Activated CD4-positive, alpha-beta memory T cell treated with anti-CD3 and anti-CD28 coated beads, Interleukin-2, amount 10 ng/mL, durations not matched to agents 7 days and 5 days (primary cell): ENCODE measurements at regions not wholly inside any gene's neighbourhood (a gene's known extent, or its start where the extent isn't known, plus 50 kb on each side); places are given as distances from the start of the nearest gene placed in this dataset.
A peak's percentile ranks its signal among the peaks of the same experiment; 100 is the strongest.

Source experiments
- CTCF ChIA-PET: fragments of 350-600 bp; sonication (Branson Sonifier 250); formaldehyde crosslinking; loops from one replicate; lab custom pipeline; 2021; ENCODE audit warnings: antibody characterized with exemption, inconsistent platforms; lab: Charles Lee
- POLR2A ChIA-PET: fragments of 350-600 bp; sonication (Branson Sonifier 250); formaldehyde crosslinking; loops from one replicate; lab custom pipeline; 2021; ENCODE audit warnings: antibody characterized with exemption; lab: Charles Lee
- DNase-seq: peaks from one replicate; pipeline ENCODE4 v3.0.0-alpha.2; 2020
- H3K27ac Mint-ChIP-seq: one replicate; pipeline ENCODE4 v1.8.0; 2021; ENCODE audit warnings: mild to moderate bottlenecking, mixed read lengths
- H3K27me3 Mint-ChIP-seq: one replicate; pipeline ENCODE4 v1.8.0; 2021; ENCODE audit warnings: mixed read lengths
- H3K36me3 Mint-ChIP-seq: one replicate; pipeline ENCODE4 v1.8.0; 2021; ENCODE audit warnings: low read depth, mixed read lengths
- H3K4me1 Mint-ChIP-seq: one replicate; pipeline ENCODE4 v1.8.0; 2021; ENCODE audit warnings: mixed read lengths
- H3K4me3 Mint-ChIP-seq: one replicate; pipeline ENCODE4 v1.8.0; 2021; ENCODE audit warnings: mild to moderate bottlenecking, mixed read lengths
- H3K9me3 Mint-ChIP-seq: one replicate; pipeline ENCODE4 v1.8.0; 2021; ENCODE audit warnings: mixed read lengths

GRCh38 chr9:90095682-90096081, 490.9 kb downstream of the GADD45G start:
- Mint-ChIP-seq H3K27ac (no peak overlapping the region), H3K36me3 (no peaks in the 10 kb centered on the region), H3K4me1 (peaks cover 17% of the 10 kb centered on the region), H3K27me3 (peaks cover 20% of the 10 kb centered on the region), H3K9me3 (no peaks in the 10 kb centered on the region), H3K4me3 (no peak overlapping the region)
- ChIA-PET POLR2A (interaction anchor here (1.5 kb wide), 1 partner anchor 493 kb away, joined by 4 read pairs; no protein-coding TSS in a partner anchor), CTCF (interaction anchor here (0.8 to 5.0 kb wide), 7 partner anchors 10 to 503 kb away, joined by 3 to 28 read pairs (median 6); no protein-coding TSS in a partner anchor)
- DNase-seq = no peak

- Mint-ChIP-seq H3K27me3 (peaks cover 21% of the 10 kb centered on the region), H3K4me1 (peaks cover 16% of the 10 kb centered on the region), H3K36me3 (no peaks in the 10 kb centered on the region), H3K27ac (no peak overlapping the region), H3K4me3 (no peak overlapping the region), H3K9me3 (no peaks in the 10 kb centered on the region)
- CTCF ChIA-PET = interaction anchor here (1.0 to 5.0 kb wide), 4 partner anchors 177 to 499 kb away, joined by 3 to 28 read pairs (median 8); no protein-coding TSS in a partner anchor
- DNase-seq = no peak
- POLR2A ChIA-PET = interaction anchor here (0.7 kb wide), 1 partner anchor 499 kb away, joined by 3 read pairs; no protein-coding TSS in a partner anchor
These were observed 492.4 kb downstream of the GADD45G start for GRCh38 chr9:90097237-90097636.

DNA sequence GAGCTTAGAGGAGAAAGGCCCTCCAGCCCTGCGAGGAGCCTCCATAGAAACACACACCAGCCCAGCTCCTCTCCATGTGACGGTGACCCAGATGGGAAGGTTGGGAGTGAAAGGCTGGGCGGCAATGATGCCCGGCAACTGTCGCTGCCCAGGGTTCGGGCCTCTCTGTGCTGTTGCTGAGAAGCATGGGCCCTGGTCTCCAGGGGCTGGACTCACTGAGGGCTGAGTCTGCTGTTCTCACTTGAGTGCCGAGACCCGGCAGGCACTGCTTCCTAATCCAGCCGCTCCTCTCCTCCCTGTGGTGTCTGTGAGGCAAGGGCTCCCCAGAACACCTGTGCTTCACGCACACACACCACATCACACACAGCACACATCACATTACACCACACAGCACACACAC, 493.6 kb downstream of the GADD45G start:
- no peaks in the 10 kb centered on the region for H3K9me3 Mint-ChIP-seq
- no peaks in the 10 kb centered on the region for H3K36me3 Mint-ChIP-seq
- POLR2A ChIA-PET = interaction anchor here (0.6 kb wide), 1 partner anchor 600 kb away, joined by 3 read pairs; no protein-coding TSS in a partner anchor
- peaks cover 12% of the 10 kb centered on the region for H3K4me1 Mint-ChIP-seq
- no peak for DNase-seq
- CTCF ChIA-PET = interaction anchor here (1.0 to 5.0 kb wide), 4 partner anchors 178 to 500 kb away, joined by 3 to 28 read pairs (median 8); no protein-coding TSS in a partner anchor
- H3K27ac Mint-ChIP-seq = no peak overlapping the region
- H3K27me3 Mint-ChIP-seq = peaks cover 20% of the 10 kb centered on the region
- no peak overlapping the region for H3K4me3 Mint-ChIP-seq

GRCh38 chr9:90099262-90099963, 494.6 kb downstream of the GADD45G start:
- H3K36me3 Mint-ChIP-seq = no peaks in the 10 kb centered on the region
- POLR2A ChIA-PET = interaction anchor here (1.0 kb wide), 1 partner anchor 496 kb away, joined by 4 read pairs; no protein-coding TSS in a partner anchor
- no peak overlapping the region for H3K27ac Mint-ChIP-seq
- CTCF ChIA-PET = interaction anchor here (0.7 to 5.1 kb wide), 10 partner anchors 13 to 550 kb away, joined by 3 to 235 read pairs (median 4); partner anchors contain the start of gene GADD45G
- H3K9me3 Mint-ChIP-seq = no peaks in the 10 kb centered on the region
- no peak overlapping the region for H3K4me3 Mint-ChIP-seq
- peaks cover 12% of the 10 kb centered on the region for H3K27me3 Mint-ChIP-seq
- H3K4me1 Mint-ChIP-seq = peaks cover 14% of the 10 kb centered on the region
- no peak for DNase-seq

- H3K4me1 Mint-ChIP-seq = peaks cover 14% of the 10 kb centered on the region
- no peak overlapping the region for H3K4me3 Mint-ChIP-seq
- ChIA-PET CTCF (interaction anchor here (0.7 to 5.1 kb wide), 10 partner anchors 12 to 551 kb away, joined by 3 to 235 read pairs (median 4); partner anchors contain the start of gene GADD45G), POLR2A (interaction anchor here (1.0 kb wide), 1 partner anchor 496 kb away, joined by 4 read pairs; no protein-coding TSS in a partner anchor)
- H3K9me3 Mint-ChIP-seq = no peaks in the 10 kb centered on the region
- no peaks in the 10 kb centered on the region for H3K36me3 Mint-ChIP-seq
- peaks cover 12% of the 10 kb centered on the region for H3K27me3 Mint-ChIP-seq
- DNase-seq = no peak
- no peak overlapping the region for H3K27ac Mint-ChIP-seq
These were observed 495.2 kb downstream of the GADD45G start for GRCh38 chr9:90100014-90100413.

DNA sequence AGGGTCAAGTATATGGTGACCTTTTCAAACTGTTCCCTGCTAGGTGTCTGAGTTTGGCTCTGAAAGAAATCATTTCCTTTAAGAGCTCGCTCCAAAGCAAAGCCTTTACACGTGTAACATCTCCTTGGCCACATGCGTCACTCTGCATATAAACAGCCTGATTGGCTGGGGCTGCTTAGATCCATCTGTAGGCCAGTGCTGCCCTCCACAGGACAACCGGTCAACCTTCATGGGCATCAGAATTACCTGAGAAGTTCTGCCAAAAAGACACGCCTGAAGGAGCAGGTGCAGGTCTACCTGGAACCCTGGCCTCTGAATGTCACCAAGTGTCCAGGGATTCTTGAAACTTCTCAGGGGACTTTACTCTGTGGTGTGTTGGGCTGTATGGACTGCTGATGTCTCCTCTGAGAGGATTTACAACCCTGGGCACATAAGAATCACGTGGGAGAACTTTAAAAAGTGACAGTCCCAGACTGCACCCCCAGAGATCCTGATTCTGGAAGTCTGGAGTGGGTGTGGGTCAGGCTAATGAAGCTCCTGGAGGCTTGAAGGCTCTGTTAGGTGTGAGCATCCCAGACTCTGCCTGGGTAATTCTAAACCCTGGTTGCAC, 497.6 kb downstream of the GADD45G start:
- H3K27me3 Mint-ChIP-seq = peaks cover 2% of the 10 kb centered on the region
- ChIA-PET POLR2A (interaction anchor here (1.6 kb wide), 1 partner anchor 499 kb away, joined by 7 read pairs; no protein-coding TSS in a partner anchor), CTCF (interaction anchor here (0.6 to 5.1 kb wide), 15 partner anchors 9 to 775 kb away, joined by 3 to 235 read pairs (median 4); partner anchors contain the start of gene GADD45G)
- DNase-seq = peak; percentile 84
- H3K4me3 Mint-ChIP-seq = no peak overlapping the region
- H3K36me3 Mint-ChIP-seq = no peaks in the 10 kb centered on the region
- no peaks in the 10 kb centered on the region for H3K9me3 Mint-ChIP-seq
- H3K27ac Mint-ChIP-seq = no peak overlapping the region
- H3K4me1 Mint-ChIP-seq = peaks cover 14% of the 10 kb centered on the region

GRCh38 chr9:90103771-90104170, 499.0 kb downstream of the GADD45G start:
- Mint-ChIP-seq H3K36me3 (no peaks in the 10 kb centered on the region), H3K4me3 (no peak overlapping the region), H3K4me1 (peaks cover 14% of the 10 kb centered on the region), H3K27ac (no peak overlapping the region), H3K27me3 (peaks cover 6% of the 10 kb centered on the region), H3K9me3 (no peaks in the 10 kb centered on the region)
- DNase-seq = no peak
- ChIA-PET CTCF (interaction anchor here (2.0 to 5.1 kb wide), 4 partner anchors 8 to 511 kb away, joined by 8 to 235 read pairs (median 16); partner anchors contain the start of gene GADD45G), POLR2A (no interaction called here)

DNA sequence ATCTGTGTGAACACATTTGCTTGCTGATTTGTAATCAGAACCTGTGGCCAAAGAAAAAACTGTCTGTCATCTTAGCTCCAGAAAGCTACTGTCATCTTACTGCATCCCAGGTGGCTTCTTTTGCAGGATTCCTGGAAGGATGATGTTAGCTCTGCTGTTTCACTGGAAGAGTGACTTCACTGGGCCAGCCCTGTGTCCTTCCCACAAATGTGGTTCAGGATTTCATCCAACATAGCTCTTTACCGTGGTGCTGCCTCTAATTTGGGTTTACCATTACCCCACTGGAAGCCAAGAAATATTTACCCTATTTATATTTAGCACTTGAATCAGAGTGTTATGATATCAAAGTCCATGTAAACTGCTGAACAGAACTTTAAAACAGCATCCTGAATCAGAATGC, 501.0 kb downstream of the GADD45G start:
- Mint-ChIP-seq H3K4me3 (no peak overlapping the region), H3K36me3 (no peaks in the 10 kb centered on the region), H3K27me3 (peaks cover 12% of the 10 kb centered on the region), H3K27ac (no peak overlapping the region), H3K9me3 (no peaks in the 10 kb centered on the region), H3K4me1 (peaks cover 14% of the 10 kb centered on the region)
- POLR2A ChIA-PET = no interaction called here
- CTCF ChIA-PET = interaction anchor here (0.9 to 3.3 kb wide), 4 partner anchors 10 to 513 kb away, joined by 4 to 15 read pairs (median 12); no protein-coding TSS in a partner anchor
- DNase-seq = no peak

DNA sequence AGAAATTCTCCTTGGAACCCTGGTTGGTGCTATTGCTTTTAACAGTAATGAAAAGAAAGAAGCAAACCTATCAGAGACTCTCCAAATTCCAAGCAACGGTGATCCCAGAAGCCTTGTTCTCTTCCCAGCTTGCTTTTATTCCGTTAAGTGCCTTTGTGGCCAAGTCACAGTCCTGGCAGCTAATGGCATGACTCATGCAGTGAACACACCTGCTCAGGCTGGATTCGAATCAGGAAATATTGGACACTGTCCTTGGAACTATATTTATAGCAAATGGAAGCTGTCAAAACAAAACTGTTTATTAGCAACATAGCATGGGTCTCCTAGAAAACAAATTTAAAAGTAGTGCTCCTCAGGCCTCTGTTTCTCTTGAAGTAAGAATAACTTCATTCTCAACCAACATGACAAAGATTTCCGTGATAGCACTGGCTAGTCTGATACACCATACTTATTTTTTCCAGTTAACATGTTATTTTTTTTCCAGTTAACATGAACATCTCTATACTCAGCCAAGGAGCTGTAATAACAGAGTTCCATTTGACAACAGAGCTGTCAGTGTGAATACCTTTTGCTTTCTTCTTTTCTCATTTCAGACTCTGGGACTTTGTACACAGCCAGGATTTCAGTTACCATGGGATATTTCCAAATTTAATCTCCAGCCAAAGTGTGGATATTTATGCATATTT, 502.4 kb downstream of the GADD45G start:
- no peak overlapping the region for H3K27ac Mint-ChIP-seq
- peaks cover 12% of the 10 kb centered on the region for H3K4me1 Mint-ChIP-seq

GRCh38 chr9:90107726-90108655, 503.2 kb downstream of the GADD45G start:
- Mint-ChIP-seq H3K27ac (no peak overlapping the region), H3K4me3 (no peak overlapping the region), H3K27me3 (peaks cover 14% of the 10 kb centered on the region), H3K4me1 (peaks cover 8% of the 10 kb centered on the region), H3K36me3 (no peaks in the 10 kb centered on the region), H3K9me3 (no peaks in the 10 kb centered on the region)
- ChIA-PET POLR2A (no interaction called here), CTCF (interaction anchor here (0.9 to 3.3 kb wide), 2 partner anchors 505 to 515 kb away, joined by 4 to 12 read pairs; no protein-coding TSS in a partner anchor)
- no peak for DNase-seq

More for the DNA sequence above, 502.4 kb downstream of the GADD45G start:
- ChIA-PET CTCF (interaction anchor here (0.9 to 3.3 kb wide), 2 partner anchors 504 to 514 kb away, joined by 4 to 12 read pairs; no protein-coding TSS in a partner anchor), POLR2A (no interaction called here)
- Mint-ChIP-seq H3K27me3 (peaks cover 12% of the 10 kb centered on the region), H3K36me3 (no peaks in the 10 kb centered on the region), H3K4me3 (no peak overlapping the region), H3K9me3 (no peaks in the 10 kb centered on the region)
- no peak for DNase-seq

DNA sequence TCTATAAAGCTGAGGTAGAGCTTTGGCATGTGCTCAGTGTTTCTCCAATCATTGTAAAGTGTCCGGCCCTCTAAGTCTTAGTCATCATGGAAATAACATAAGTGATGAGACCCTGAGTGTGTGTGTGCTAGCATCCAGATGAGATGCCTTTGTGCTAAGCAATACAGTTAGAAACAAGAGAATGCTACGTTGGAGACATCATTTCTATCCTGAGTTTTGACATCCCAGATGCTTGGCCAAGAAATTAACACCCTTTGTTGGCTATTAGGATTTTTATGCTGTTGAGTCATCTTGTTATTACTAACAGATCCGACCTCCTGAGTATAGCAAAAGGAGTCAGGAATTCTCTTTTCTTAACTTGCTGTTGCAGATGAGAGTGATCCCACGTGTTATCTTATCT, 508.0 kb downstream of the GADD45G start:
- Mint-ChIP-seq H3K9me3 (no peaks in the 10 kb centered on the region), H3K27me3 (peaks cover 24% of the 10 kb centered on the region), H3K27ac (no peak overlapping the region), H3K4me1 (no peaks in the 10 kb centered on the region), H3K4me3 (no peak overlapping the region), H3K36me3 (no peaks in the 10 kb centered on the region)
- no peak for DNase-seq
- CTCF ChIA-PET = interaction anchor here (1.1 to 1.7 kb wide), 2 partner anchors 10 to 13 kb away, joined by 4 to 10 read pairs; no protein-coding TSS in a partner anchor
- POLR2A ChIA-PET = no interaction called here
